NCI-H1105 treated with DMSO at 0.1 percent for 48 hours (cell line): ENCODE measurements at regions not wholly inside any gene's neighbourhood (a gene's known extent, or its start where the extent isn't known, plus 50 kb on each side); places are given as distances from the start of the nearest gene placed in this dataset.
"Not testable (repeated sequence)": the region's sequence is repeated elsewhere in the genome, so short reads cannot be mapped to it uniquely, and the experiment has no call there.

Source experiments
- DNase-seq: peaks from one replicate; lab custom pipeline; 2025; lab: John Stamatoyannopoulos, UW

GRCh38 chr3:162641317-162641716 is 1144.7 kb downstream of the OTOL1 start:
- no peak for DNase-seq

GRCh38 chr3:162641907-162642306 is 1145.3 kb downstream of the OTOL1 start:
- no peak for DNase-seq

DNA sequence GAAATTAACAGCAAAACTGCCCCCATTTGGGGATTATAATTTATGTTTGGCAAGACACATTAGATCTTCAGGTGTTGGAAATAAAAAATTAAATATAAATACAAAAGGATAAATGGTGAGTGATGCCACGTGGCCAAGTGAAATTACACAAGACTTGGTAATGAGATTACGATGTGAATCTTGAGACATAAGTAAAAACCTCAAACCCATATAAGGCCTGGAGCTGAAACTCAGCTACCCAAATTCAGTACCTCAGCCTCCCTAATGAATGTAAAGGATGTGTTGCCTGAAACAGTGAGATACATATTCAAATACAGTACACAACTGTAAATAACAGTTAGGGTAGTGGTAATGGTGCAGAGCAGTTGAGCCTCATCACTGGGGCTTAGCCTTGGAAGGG is 1146.6 kb downstream of the OTOL1 start:
- no peak for DNase-seq

- no peak for DNase-seq
Observed at GRCh38 chr3:162647321-162647720, 1150.7 kb downstream of the OTOL1 start.

GRCh38 chr3:162658003-162658402 is 1161.4 kb downstream of the OTOL1 start:
- DNase-seq = no peak

DNA sequence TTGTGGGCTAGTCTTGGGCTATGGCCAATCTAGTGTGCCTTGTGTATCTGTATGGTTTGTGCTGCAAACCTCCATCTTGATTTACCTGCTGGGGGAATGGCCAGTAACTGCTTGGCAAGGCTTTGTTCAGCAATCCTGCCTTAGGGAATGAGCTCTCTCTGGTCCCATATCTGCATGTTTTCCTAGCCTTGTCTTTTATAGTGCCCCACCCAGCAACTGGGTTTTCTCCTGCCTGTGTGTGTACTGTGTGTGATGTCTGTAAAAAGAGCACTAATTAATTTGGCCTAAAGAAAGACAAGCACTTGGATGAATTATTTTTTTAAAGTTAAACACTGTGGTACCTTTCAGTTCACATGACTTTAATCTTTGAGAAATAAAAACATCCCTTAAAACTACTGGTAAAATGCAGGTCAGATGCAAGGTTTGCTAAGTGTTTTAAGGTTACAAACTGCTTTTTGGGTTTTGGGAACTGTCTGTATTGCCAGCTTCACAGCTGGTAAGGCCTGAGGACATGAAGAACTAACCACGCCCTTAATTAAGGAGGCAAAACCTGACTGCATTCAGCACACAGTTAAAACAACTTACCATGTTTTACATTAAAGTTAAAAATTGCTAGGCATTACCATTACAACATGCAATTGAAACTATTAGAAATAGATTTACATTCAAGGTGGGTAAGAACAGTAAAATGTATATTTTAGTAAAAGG is 1169.2 kb downstream of the OTOL1 start:
- DNase-seq = no peak

DNA sequence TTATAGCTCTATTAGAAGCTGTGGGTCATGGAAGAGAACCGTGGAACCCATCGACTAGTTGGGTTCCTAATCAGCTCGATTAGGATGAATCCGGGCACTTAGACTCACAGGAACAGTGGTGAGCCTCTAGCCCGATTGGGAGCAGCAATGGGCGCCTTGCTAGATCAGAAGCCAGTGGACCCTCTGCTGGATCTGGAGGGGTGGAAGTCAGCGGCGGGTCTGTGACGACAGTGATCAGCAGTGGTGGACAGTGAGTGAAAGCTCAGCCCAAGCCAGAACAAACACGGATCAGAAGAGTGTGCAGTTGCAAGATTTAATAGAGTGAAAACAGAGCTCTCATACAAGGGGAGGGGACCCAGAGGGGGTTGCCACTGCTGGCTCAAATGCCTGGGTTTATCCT is 1170.2 kb downstream of the OTOL1 start:
- no peak for DNase-seq

DNA sequence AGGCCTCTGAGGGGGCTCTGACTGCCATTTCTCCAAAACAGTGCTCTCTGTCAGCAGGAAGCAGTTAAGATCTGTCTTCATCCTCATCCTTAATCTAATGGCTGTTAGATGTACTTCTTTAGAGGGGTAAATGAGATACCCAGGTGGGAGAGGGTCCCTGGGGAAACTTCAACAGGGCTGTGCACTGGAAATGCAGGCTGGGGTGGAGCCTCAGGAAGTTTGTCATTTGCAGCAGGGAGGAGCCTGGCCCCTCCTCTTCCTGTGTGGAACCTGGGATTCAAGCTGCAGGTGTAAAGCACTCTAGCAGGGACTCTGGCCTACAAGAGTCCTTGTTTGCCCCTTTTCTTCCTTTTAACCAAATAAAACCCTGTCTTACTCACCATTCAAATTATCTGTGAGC is 1173.6 kb downstream of the OTOL1 start:
- DNase-seq = no peak

GRCh38 chr3:162677475-162677874 is 1180.9 kb downstream of the OTOL1 start:
- DNase-seq = no peak

GRCh38 chr3:162678941-162679340 is 1182.3 kb downstream of the OTOL1 start:
- DNase-seq = no peak

DNA sequence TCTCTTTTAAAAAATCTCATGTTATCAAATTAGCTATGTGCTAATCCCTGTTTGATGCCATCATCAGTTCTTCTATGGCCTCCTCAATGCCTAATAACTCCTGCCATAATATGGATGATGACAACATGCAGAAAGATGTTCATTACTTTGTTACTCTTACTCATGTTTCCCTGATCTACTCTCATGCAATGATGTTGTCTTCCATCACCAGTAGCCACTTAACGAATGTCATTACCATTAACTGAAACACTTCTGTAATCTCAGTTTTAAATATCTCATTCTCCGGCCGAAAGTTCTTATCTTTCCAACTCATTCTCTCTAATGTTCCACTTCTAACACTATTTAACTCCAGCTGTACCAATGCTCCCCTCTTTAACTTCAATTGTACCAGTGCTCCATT is 1187.7 kb downstream of the OTOL1 start:
- DNase-seq = no peak

DNA sequence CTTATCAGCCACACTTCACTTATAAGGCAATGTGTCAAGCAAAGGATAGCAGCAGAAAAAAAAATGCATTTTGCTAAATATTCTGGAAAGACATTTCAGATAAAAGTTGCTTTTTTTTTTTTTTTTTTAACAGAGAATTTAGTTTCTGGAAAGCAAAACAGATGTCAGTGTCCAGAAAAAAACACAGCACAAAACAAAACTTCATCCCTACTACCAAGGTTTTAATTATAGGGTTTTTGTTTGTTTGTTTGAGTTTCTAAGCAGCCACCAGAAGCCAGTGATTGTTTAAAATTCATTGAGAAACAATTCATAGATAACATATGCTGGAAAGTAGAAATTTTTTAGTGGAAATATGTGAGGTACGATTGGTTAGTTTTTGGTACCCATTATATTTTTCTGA is 1202.7 kb downstream of the OTOL1 start:
- peak; percentile 42 for DNase-seq

- no peak for DNase-seq
Observed at GRCh38 chr3:162701211-162701610, 1204.6 kb downstream of the OTOL1 start.

DNA sequence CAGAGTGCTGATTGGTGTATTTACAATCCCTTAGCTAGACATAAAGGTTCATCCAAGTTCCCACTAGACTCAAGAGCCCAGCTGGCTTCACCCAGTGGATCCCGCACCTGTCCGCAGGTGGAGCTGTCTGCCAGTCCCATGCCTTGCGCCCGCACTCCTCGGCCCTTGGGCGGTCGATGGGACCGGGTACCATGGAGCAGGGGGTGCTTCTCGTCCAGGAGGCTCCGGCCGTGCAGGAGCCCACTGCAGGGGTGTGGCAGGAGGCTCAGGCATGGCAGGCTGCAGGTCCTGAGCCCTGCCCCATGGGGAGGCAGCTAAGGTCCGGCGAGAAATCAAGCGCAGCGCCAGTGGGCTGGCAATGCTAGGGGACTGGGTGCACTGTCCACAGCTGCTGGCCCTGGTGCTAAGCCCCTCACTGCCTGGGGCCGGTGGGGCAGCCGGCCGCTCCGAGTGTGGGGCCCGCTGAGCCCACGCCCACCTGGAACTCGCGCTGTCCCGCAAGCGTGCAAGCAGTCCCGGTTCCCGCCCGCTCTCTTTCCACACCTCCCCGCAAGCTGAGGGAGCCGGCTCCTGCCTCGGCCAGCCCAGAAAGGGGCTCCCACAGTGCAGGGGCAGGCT is 1206.3 kb downstream of the OTOL1 start:
- no peak for DNase-seq

GRCh38 chr3:162704238-162704637 is 1207.6 kb downstream of the OTOL1 start:
- no peak for DNase-seq

- DNase-seq = no peak
Observed at GRCh38 chr3:162704799-162705385, 1208.3 kb downstream of the OTOL1 start.

DNA sequence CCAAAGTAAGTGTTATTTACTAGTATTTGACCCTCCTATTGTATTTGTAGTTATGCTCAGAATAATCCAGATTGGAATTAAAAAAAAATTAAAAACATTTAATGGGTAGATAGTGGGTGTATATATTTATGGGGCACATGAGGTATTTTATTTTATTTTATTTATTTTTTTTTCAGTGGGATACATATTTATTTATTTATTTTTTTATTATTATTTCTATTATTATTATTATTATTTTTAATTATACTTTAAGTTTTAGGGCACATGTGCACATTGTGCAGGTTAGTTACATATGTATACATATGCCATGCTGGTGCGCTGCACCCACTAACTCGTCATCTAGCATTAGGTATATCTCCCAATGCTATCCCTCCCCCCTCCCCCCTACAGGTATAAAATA is 1211.8 kb downstream of the OTOL1 start:
- DNase-seq = not testable (repeated sequence)

DNA sequence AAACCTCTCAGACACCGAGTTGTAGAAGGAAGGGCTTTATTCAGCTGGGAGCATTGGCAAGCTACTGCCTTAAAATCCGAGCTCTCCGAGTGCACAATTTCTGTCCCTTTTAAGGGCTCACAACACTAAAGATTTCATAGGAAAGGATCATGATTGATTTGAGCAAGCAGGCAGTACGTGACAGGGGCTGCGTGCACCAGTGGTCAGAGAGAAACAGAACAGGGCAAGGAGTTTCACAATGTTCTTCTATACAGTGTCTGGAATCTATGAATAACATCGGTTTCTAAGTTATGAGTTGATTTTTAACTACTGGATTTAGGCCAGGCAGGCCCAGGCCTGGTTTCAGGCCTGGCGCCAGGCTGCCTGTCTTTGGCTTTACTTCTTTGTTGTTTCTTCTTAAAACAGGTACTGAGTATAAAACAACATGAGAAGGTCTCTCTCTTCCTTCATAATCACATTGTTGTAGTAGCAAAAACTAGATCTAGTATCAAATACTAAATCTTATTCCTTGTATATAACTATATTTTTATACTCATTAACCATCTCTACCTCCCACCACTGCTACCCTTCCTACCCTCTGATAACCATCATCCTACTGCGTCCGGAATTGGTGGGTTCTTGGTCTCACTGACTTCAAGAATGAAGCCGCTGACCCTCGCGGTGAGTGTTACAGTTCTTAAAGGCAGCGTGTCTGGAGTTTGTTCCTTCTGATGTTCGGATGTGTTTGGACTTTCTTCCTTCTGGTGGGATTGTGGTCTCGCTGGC is 1212.5 kb downstream of the OTOL1 start:
- not testable (repeated sequence) for DNase-seq

DNA sequence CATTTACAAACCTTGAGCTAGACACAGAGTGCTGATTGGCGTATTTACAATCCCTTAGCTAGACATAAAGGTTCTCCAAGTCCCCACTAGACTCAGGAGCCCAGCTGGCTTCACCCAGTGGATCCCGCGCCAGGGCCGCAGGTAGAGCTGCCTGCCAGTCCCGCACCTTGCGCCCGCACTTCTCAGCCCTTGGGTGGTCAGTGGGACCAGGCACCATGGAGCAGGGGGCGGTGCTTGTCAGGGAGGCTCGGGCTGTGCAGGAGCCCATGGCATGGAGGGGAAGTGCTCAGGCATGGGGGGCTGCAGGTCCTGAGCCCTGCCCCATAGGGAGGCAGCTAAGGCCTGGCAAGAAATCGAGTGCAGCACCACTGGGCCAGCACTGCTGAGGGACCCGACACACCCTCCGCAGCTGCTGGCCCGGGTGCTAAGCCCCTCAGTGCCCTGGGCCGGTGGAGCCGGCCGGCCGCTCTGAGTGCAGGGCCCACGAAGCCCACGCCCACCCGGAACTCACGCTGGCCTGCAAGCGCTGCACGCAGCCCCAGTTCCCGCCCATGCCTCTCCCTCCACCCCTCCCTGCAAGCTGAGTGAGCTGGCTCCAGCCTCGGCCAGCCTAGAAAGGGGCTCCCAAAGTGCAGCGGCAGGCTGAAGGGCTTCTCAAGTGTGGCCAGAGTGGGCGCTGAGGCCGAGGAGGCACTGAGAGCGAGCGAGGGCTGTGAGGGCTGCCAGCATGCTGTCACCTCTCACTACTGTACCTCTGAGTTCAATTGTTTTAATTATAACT is 1213.9 kb downstream of the OTOL1 start:
- DNase-seq = no peak

- not testable (repeated sequence) for DNase-seq
Observed at GRCh38 chr3:162717074-162717473, 1220.5 kb downstream of the OTOL1 start.

GRCh38 chr3:162718697-162719096 is 1222.1 kb downstream of the OTOL1 start:
- DNase-seq = no peak
